HG03039 (cell line): ENCODE measurements at regions not wholly inside any gene's neighbourhood (a gene's known extent, or its start where the extent isn't known, plus 50 kb on each side); places are given as distances from the start of the nearest gene placed in this dataset.

Experiments
- ATAC-seq: cut with Tn5 transposase; IDR thresholded peaks from one replicate; pipeline ENCODE4 v1.9.1; 2021; ENCODE audit warnings: mild to moderate bottlenecking, moderate library complexity; ENCODE audit not compliant: unreplicated experiment

GRCh38 chr2:7983451-7983850 is 698.4 kb upstream of the ID2 start:
- ATAC-seq, result no peak

DNA sequence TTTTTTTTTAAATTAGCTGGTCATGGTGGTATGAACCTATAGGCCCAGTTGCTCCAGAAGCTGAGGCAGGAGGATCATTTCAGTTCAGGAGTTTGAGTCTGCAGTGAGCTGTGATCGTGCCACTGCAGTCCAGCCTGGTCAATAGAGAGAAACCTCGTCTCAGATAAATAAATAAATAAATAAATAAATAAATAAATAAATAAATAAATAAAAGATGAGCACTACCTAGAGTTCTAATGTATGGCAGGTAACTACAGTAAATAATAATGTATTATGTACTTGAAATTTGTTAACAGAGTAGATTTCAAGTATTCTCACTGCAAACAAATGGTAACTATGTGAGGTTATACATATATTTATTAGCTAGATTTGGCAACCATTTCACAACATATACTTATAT is 697.9 kb upstream of the ID2 start:
- ATAC-seq, result no peak

GRCh38 chr2:7984693-7985353 is 697.0 kb upstream of the ID2 start:
- ATAC-seq, result no peak

- no peak for ATAC-seq
Observed at GRCh38 chr2:7986431-7986830, 695.4 kb upstream of the ID2 start.

DNA sequence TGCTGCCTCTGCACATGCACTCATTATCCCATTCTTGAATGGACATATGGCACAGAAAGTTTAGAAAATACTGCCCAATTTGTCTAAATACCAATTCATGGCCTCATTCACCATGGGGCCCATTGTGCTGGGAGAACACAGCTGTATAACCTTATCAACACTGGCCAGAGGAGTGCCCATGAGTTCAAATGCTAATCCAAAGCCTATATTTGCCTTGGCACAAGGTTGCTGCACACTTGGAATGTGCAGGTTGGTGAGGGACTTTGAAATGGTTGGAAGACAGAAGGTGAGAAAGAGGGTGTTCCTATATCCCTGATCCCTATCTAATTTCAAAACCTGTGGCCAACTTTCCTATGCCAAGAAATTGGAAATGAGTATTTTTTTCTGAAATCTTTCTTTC is 693.9 kb upstream of the ID2 start:
- no peak for ATAC-seq

GRCh38 chr2:7988440-7988839 is 693.4 kb upstream of the ID2 start:
- no peak for ATAC-seq

DNA sequence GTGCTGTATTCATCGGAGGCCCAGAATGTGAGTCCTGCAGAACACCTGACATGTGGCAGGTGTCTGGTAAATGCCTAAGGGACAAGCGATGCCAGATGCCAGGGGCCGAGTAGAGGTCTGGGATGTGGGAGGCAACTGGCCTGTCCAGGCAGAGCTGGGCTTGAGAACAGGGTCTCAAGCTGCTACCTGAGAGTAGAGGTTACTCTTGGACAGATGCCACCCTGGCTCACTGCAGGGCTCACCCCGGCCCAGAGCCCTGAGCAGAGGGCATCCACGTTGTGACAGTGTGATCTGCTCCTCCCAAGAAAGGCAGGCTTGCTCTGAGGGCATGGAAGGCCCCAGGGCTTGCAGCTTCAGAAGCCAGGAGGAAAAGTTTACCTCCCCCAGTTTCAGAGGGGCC is 692.0 kb upstream of the ID2 start:
- no peak for ATAC-seq

GRCh38 chr2:7992612-7993602 is 688.9 kb upstream of the ID2 start:
- ATAC-seq, result no peak

- ATAC-seq, result no peak
Observed at GRCh38 chr2:7994397-7994951, 687.4 kb upstream of the ID2 start.

- no peak for ATAC-seq
Observed at GRCh38 chr2:7997279-7997678, 684.6 kb upstream of the ID2 start.

DNA sequence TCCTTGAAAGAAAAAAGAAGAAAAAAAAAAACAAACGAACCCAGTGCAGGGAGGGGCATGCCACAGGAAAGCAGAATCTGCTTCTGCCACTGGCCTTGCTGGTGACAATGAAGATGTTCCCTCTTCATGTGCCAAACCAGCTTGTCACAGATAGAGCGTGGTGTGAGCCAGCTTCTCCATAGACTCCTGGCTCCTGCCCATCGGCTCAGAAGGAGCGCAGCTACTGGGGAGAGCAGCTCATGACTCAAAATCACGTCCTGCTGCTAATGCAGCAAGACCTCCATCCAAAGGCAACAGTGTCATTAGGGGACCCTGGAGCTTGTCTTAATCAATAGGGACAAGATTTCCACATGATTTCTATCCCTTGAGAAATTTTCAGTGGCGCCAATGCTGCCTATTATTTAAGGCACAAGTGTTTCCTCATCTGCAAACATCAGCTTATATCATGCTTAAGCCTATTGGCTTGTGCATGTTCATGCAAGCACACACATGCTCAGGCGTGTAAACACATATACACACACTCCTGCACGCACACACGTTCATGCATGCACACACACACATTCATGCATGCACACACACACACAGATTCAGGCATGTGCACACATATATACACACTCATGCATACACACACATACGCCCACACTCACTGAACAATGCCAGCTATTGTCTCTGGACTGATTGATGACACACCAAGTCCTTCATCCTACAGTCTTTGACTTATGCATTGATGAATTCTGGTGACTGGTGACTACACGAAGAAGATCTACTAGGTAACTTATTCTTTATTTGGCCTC is 682.0 kb upstream of the ID2 start:
- no peak for ATAC-seq

DNA sequence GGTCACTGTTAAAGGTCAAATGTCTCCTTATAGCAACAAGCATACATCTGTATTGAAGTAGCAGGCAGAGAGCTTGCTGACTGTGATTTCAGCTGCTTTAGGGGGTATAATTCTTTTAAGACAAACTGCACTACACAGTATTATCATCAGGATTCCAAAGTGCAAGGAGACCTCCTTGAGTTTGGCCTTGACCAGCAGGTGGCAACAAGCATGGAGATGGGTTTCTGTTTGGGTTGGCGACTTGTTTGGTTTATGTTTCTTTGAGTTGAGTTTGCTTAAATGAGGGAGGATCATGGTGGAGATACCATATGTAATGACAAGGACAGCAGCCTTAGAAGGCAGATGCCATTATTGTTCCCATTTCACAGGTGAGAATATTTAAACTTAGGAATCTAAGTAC is 681.0 kb upstream of the ID2 start:
- ATAC-seq, result no peak

DNA sequence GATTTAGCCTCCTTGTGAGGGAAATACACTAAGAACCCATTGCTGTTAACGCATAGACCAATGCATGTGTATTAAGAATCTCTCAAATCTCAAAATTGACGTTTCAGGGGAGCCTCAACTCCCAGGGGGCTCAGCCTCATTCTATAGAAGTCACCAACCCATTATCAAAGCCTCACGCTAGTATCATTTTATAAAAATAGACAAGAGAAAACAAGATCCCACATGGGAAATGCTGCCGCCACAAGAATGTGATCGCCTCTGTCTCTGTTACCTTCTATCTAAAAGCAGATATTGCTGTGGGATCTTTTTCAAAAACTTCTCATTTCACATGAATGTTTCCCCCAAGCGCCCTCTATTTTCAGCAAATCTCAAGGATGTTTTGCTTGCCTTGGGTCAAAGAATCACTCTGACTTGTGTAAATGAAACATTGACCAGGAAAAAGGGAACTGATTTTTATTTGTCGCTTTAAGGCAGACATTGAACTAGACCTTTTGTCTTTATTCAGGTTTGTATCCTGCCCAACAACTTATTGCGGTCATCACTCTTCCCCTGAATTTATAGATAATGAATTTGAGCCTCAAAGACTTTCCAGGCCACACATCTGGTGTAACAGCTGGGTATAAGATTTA is 679.0 kb upstream of the ID2 start:
- no peak for ATAC-seq

- ATAC-seq, result no peak
Observed at GRCh38 chr2:8003462-8004075, 678.3 kb upstream of the ID2 start.

DNA sequence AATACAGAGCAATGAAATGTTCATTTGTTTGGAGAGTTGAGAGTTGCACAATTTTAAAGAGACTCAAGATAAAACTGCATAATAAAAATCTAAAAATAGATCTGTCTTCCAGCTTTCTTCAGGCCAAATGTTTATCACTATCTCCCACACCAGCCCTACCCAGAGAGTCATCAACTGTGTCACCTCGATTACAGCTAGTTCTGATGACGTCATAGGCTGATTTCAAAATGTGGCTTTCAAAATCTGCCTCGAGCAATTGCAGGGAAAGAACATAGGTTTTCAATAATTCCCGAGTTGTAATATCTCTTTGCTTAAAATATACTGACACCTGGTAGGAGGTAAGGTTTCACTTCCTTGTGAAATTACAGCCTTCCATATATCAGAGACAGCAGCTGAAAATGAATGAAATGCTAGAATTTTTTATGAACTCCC is 677.6 kb upstream of the ID2 start:
- ATAC-seq, result no peak

DNA sequence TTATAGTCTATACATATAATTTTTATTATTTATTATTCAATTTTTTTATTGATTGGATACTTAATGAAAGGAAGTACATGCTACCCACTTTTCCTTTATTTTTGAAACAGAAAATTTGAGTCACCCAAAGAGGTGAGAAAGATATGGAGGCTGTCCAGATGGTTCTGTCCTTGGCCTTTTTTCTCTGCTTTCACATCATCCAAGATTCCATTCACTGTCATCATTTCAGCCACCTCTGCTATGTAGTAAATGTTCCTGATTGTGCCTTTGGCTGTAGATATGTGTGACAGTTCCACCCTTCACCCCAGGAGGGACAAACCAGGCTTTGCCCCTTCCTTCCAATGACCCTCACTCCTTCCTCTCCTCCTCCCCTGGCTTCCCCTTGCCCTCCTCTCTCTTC is 675.7 kb upstream of the ID2 start:
- ATAC-seq, result no peak

- ATAC-seq, result no peak
Observed at GRCh38 chr2:8006626-8007025, 675.2 kb upstream of the ID2 start.

GRCh38 chr2:8009010-8009597 is 672.8 kb upstream of the ID2 start:
- no peak for ATAC-seq

GRCh38 chr2:8015848-8016600 is 665.8 kb upstream of the ID2 start:
- no peak for ATAC-seq
